HepG2 (cell line): ENCODE measurements at regions not wholly inside any gene's neighbourhood (a gene's known extent, or its start where the extent isn't known, plus 50 kb on each side); places are given as distances from the start of the nearest gene placed in this dataset.

Experiments
- ATF2 ChIP-seq: sonication (generic); formaldehyde crosslinking; IDR thresholded peaks from 2 replicates; pipeline ENCODE4 v1.4.0; 2020; ENCODE audit warnings: missing genetic modification reagents
- ATF7-NPFF ChIP-seq: sonication (generic); formaldehyde crosslinking; IDR thresholded peaks from 2 replicates; pipeline ENCODE4 v1.8.1; 2023; ENCODE audit warnings: mild to moderate bottlenecking, low read depth, missing genetic modification reagents, moderate library complexity
- CHD4 ChIP-seq: fragments of 200-600 bp; sonication (generic); IDR thresholded peaks from 2 replicates; pipeline ENCODE4 v1.7.0; 2017; ENCODE audit warnings: mild to moderate bottlenecking, low read length, borderline replicate concordance
- HNRNPK ChIP-seq: fragments of 200-400 bp; formaldehyde crosslinking; IDR thresholded peaks from 2 replicates; pipeline ENCODE4 v1.6.1; 2018; ENCODE audit warnings: low read length, low read depth, moderate library complexity, mild to moderate bottlenecking; ENCODE audit not compliant: poor library complexity, severe bottlenecking
- KDM5B ChIP-seq: sonication (generic); formaldehyde crosslinking; IDR thresholded peaks from 2 replicates; pipeline ENCODE4 v1.4.0; 2020; ENCODE audit warnings: missing genetic modification reagents, mild to moderate bottlenecking, borderline replicate concordance
- MTERF4 ChIP-seq: sonication (generic); formaldehyde crosslinking; IDR thresholded peaks from 2 replicates; pipeline ENCODE4 v1.8.0; 2023; ENCODE audit warnings: mild to moderate bottlenecking, missing genetic modification reagents
- NAIF1 ChIP-seq: sonication (generic); formaldehyde crosslinking; IDR thresholded peaks from 2 replicates; pipeline ENCODE4 v1.5.0; 2020; ENCODE audit warnings: mild to moderate bottlenecking, missing genetic modification reagents, borderline replicate concordance
- RAD21 ChIP-seq: fragments of 450-650 bp; formaldehyde crosslinking; IDR thresholded peaks from 2 replicates; pipeline ENCODE4 v1.5.0; 2020; ENCODE audit warnings: mild to moderate bottlenecking
- SIX1 ChIP-seq: sonication (generic); formaldehyde crosslinking; IDR thresholded peaks from 2 replicates; pipeline ENCODE4 v1.4.0; 2020; ENCODE audit warnings: missing genetic modification reagents, borderline replicate concordance
- ZNF274 ChIP-seq: sonication (generic); formaldehyde crosslinking; IDR thresholded peaks from 2 replicates; pipeline ENCODE4 v1.5.1; 2020; ENCODE audit warnings: mild to moderate bottlenecking, missing genetic modification reagents
- ZNF407 ChIP-seq: sonication (generic); formaldehyde crosslinking; IDR thresholded peaks from one replicate; pipeline ENCODE4 v1.5.1; 2020; ENCODE audit warnings: mild to moderate bottlenecking, missing genetic modification reagents; ENCODE audit errors: not compliant biosample characterization
- ZNF777 ChIP-seq: sonication (generic); formaldehyde crosslinking; IDR thresholded peaks from 2 replicates; pipeline ENCODE4 v1.4.0; 2020; ENCODE audit warnings: missing genetic modification reagents
- ZSCAN9 ChIP-seq: IDR thresholded peaks from 2 replicates; pipeline ENCODE4 v1.6.1; 2016; ENCODE audit warnings: borderline replicate concordance
- TF ChIP-seq, protein P1 (sequence below): IDR thresholded peaks from 2 replicates; pipeline ENCODE4 v1.6.1; 2016; ENCODE audit warnings: low read depth, control low read depth
- TF ChIP-seq, protein P2 (sequence below): sonication (generic); formaldehyde crosslinking; IDR thresholded peaks from 2 replicates; pipeline ENCODE4 v1.5.0; 2020; ENCODE audit warnings: missing genetic modification reagents

DNA sequence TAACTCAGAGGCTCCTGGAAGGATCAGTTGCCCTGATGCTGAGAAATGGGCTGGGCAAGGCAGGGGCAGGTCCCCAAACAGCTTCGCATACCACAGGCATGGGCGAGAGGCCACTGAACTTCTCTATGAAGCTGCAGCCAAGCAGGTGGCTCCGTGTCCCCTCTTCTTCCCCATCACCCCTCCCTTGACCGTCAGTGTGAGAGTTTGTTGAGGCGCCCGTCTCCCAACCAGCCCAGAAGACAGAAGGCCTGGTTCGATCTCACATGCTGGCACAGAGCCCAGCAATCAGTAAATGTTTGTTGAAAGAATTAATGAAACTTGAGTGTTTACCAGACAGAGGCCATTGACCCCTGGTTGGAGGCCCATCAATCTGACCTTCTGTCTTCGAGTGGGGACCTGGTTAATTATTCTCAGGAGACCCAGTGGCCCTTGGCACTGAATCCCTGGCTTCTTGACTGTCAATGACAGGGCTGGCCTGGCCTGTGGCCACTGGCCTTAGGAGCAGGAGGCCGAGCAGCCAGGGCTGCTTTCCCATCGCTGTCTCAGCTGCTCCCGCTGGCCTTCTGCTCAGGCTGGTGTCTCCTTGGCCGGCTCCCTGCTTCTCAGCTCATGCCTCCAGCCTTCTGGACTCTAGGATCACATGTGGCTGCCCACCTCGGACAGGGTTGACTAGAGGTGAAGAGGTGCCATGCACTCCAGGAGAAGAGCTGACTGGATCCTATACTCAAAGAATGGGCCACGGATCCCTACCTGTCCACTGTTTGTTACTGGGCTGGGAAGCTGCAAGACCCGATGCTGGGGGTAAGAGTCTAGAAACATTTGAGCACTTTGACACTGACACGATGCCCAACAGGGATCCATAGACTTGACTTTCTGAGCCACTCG lies 113.4 kb downstream of the ASB7 start (continued):
- TF ChIP-seq KDM5B (0 out of 2 replicates have a peak, but pooled peaks have one; percentile 22), CHD4 (no peak), ZNF777 (CRISPR knock-in tag) (no peak), HNRNPK (no peak), ZSCAN9 (CRISPR knock-in tag) (0 out of 2 replicates have a peak, but pooled peaks have one; percentile 29), ATF7-NPFF (CRISPR knock-in tag) (no peak), SIX1 (CRISPR knock-in tag) (peak; percentile 95), MTERF4 (CRISPR knock-in tag) (peak; percentile 27; the same call in 1 of the 2 replicates), ZNF274 (0 out of 2 replicates have a peak, but pooled peaks have one; percentile 39), ZNF407 (CRISPR knock-in tag) (no peak), RAD21 (CRISPR knock-in tag) (no peak), ATF2 (peak; percentile 72), NAIF1 (CRISPR knock-in tag) (no peak)
- TF ChIP-seq, protein P1, sequence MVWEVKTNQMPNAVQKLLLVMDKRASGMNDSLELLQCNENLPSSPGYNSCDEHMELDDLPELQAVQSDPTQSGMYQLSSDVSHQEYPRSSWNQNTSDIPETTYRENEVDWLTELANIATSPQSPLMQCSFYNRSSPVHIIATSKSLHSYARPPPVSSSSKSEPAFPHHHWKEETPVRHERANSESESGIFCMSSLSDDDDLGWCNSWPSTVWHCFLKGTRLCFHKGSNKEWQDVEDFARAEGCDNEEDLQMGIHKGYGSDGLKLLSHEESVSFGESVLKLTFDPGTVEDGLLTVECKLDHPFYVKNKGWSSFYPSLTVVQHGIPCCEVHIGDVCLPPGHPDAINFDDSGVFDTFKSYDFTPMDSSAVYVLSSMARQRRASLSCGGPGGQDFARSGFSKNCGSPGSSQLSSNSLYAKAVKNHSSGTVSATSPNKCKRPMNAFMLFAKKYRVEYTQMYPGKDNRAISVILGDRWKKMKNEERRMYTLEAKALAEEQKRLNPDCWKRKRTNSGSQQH (CRISPR knock-in tag) = no peak
- TF ChIP-seq, protein P2, sequence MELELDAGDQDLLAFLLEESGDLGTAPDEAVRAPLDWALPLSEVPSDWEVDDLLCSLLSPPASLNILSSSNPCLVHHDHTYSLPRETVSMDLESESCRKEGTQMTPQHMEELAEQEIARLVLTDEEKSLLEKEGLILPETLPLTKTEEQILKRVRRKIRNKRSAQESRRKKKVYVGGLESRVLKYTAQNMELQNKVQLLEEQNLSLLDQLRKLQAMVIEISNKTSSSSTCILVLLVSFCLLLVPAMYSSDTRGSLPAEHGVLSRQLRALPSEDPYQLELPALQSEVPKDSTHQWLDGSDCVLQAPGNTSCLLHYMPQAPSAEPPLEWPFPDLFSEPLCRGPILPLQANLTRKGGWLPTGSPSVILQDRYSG (CRISPR knock-in tag) = no peak
